Right cardiac atrium (tissue), 5 donors: ENCODE measurements at regions not wholly inside any gene's neighbourhood (a gene's known extent, or its start where the extent isn't known, plus 50 kb on each side); places are given as distances from the start of the nearest gene placed in this dataset.
A peak's percentile ranks its signal among the peaks of the same experiment; 100 is the strongest.

Experiments used
- ATAC-seq, 2 donors: fragments of 200-7000 bp; cut with Tn5 transposase; one replicate each; pipeline versions ENCODE4 v1.8.0 to v1.9.1; 2020; ENCODE audit warnings: moderate library complexity in 2 of 2, mild to moderate bottlenecking in 1 of 2
- DNase-seq, 3 donors: peaks; one replicate each; pipeline ENCODE4 v3.0.0-alpha.2; 2020
- H3K27ac ChIP-seq: one replicate; pipeline ENCODE4 v1.5.1; 2013; ENCODE audit warnings: mild to moderate bottlenecking, low read length, control low read depth, moderate library complexity
- H3K27me3 ChIP-seq: one replicate; pipeline ENCODE4 v1.6.1; 2013; ENCODE audit not compliant: control insufficient read depth, insufficient read depth
- H3K4me1 ChIP-seq: one replicate; pipeline ENCODE4 v1.6.1; 2013; ENCODE audit warnings: low read length; ENCODE audit not compliant: control insufficient read depth, insufficient read depth
- H3K4me3 ChIP-seq: one replicate; pipeline ENCODE4 v1.5.1; 2013; ENCODE audit warnings: low read length, control low read depth
- H3K9me3 ChIP-seq: one replicate; pipeline ENCODE4 v1.6.1; 2013; ENCODE audit warnings: low read length; ENCODE audit not compliant: control insufficient read depth
- WGBS: extraction: QIAGEN DNeasy Blood & Tissue Kit; methylation state at CpG from one replicate; pipeline ENCODE4 v1.1.7; 2013; 5-methylcytosine and 5-hydroxymethylcytosine counted together
- intact Hi-C, 4 donors: fragments of 100-400 bp; cut with DNase I; formaldehyde crosslinking; loops; one replicate each; pipeline versions ENCODE4 v1.11.0 to v1.14.0; 2022 to 2023
- donor health status: healthy with polysubstance abuse.
- donor health status: DM: no; HTN: yes; CAD: no.
- donor health status: DM: no; HTN: no; CAD: no.
- donor health status: DM: no; HTN: yes; CAD: no; lungs with severe emphysema.
- donor health status: DM: yes; HTN: yes; CAD: no.

- no peaks in the 10 kb centered on the region for H3K27me3 ChIP-seq
- DNase-seq, result no peak
- no peak overlapping the region for H3K4me3 ChIP-seq
- H3K4me1 ChIP-seq, result no peaks in the 10 kb centered on the region
- no peak for ATAC-seq
- WGBS, result 82% methylated on average over 5 of the region's 5 CpGs
- H3K27ac ChIP-seq, result no peak overlapping the region
- intact Hi-C loops, result loop anchor here in 3 of 4 donors (5.0 to 10.0 kb wide), 4 partner anchors 182 to 525 kb away; no protein-coding TSS in a partner anchor
- H3K9me3 ChIP-seq, result no peaks in the 10 kb centered on the region
Measured at GRCh38 chr15:97899981-97900380, 60.5 kb upstream of the ARRDC4 start.

DNA sequence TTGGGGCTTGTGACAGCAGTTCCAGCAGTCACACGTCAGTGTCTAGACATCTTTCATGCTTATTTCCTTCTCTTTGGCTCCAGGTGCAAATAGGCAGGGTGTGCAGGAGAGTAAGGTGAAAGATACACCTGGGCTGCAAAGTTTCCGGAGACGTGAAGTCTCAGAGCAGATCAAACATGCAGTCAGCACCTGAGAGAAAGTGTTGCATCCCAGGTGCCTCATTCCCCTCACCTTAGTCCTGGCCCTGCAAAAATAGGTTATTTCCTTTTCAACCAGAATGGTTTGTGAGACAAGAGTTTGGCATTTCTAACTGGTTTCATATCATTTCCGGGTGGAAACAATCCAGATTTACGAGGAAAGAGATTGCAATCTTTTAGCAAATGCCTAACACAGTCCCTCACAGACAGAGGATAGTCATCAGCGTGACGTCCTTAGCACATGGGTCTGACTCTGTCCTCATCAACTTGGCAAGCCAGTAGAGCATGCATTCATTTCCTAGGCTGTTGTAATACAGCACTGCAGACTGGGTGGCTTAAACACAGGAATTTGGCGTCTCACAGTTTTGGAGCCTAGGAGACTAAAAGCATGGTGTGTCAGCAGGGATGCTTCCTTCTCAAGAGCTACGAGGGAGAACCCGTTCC is 58.2 kb upstream of the ARRDC4 start:
- intact Hi-C loops, result loop anchor here in 3 of 4 donors (5.0 to 10.0 kb wide), 4 partner anchors 180 to 523 kb away; no protein-coding TSS in a partner anchor
- no peak for ATAC-seq
- DNase-seq, result no peak
- WGBS, result 50% methylated on average over 10 of the region's 10 CpGs
- Histone ChIP-seq H3K4me3 (no peak overlapping the region), H3K4me1 (no peaks in the 10 kb centered on the region), H3K27ac (no peak overlapping the region), H3K27me3 (no peaks in the 10 kb centered on the region), H3K9me3 (no peaks in the 10 kb centered on the region)

- WGBS, result 73% methylated on average over 3 of the region's 3 CpGs
- ATAC-seq (no peak), DNase-seq (no peak)
- H3K27ac ChIP-seq, result no peak overlapping the region
- no peaks in the 10 kb centered on the region for H3K27me3 ChIP-seq
- no peaks in the 10 kb centered on the region for H3K4me1 ChIP-seq
- no peaks in the 10 kb centered on the region for H3K9me3 ChIP-seq
- H3K4me3 ChIP-seq, result no peak overlapping the region
- intact Hi-C loops, result loop anchor here in 3 of 4 donors (5.0 to 10.0 kb wide), 4 partner anchors 179 to 521 kb away; no protein-coding TSS in a partner anchor
Measured at GRCh38 chr15:97903560-97903959, 56.9 kb upstream of the ARRDC4 start.

GRCh38 chr15:97903971-97904572 is 56.4 kb upstream of the ARRDC4 start:
- 2% methylated on average over 26 of the region's 26 CpGs for WGBS
- intact Hi-C loops, result loop anchor here in 3 of 4 donors (2.0 to 10.0 kb wide), 5 partner anchors 178 to 521 kb away; no protein-coding TSS in a partner anchor
- ATAC-seq (peak; percentile 90 to 96), DNase-seq (peak; percentile 75 to 91 (median 88))
- Histone ChIP-seq H3K27me3 (no peaks in the 10 kb centered on the region), H3K4me3 (no peak overlapping the region), H3K9me3 (no peaks in the 10 kb centered on the region), H3K27ac (no peak overlapping the region), H3K4me1 (no peaks in the 10 kb centered on the region)

GRCh38 chr15:97909291-97909891 is 51.1 kb upstream of the ARRDC4 start:
- no peaks in the 10 kb centered on the region for H3K27me3 ChIP-seq
- no peaks in the 10 kb centered on the region for H3K4me1 ChIP-seq
- DNase-seq, result peak; percentile 55 to 80 (median 72)
- H3K27ac ChIP-seq, result no peak overlapping the region
- peak; percentile 73 to 87 for ATAC-seq
- intact Hi-C loops, result loop anchor here (2.0 to 10.0 kb wide), 6 partner anchors 175 to 515 kb away; no protein-coding TSS in a partner anchor
- no peaks in the 10 kb centered on the region for H3K9me3 ChIP-seq
- no peak overlapping the region for H3K4me3 ChIP-seq
- under 1% methylated on average over 3 of the region's 3 CpGs for WGBS
